HG02943 (cell line): ENCODE measurements at regions not wholly inside any gene's neighbourhood (a gene's known extent, or its start where the extent isn't known, plus 50 kb on each side); places are given as distances from the start of the nearest gene placed in this dataset.

Source experiments
- ATAC-seq: cut with Tn5 transposase; IDR thresholded peaks from one replicate; pipeline ENCODE4 v1.9.1; 2021; ENCODE audit warnings: mild to moderate bottlenecking, low read depth, moderate library complexity; ENCODE audit not compliant: unreplicated experiment

- ATAC-seq, result no peak
Measured at GRCh38 chr5:30034870-30035269, 1158.6 kb upstream of the CDH6 start.

- no peak for ATAC-seq
Measured at GRCh38 chr5:30030101-30030500, 1163.4 kb upstream of the CDH6 start.

- no peak for ATAC-seq
Measured at GRCh38 chr5:30001826-30002225, 1191.7 kb upstream of the CDH6 start.

- no peak for ATAC-seq
Measured at GRCh38 chr5:30000231-30000630, 1193.3 kb upstream of the CDH6 start.

- ATAC-seq, result no peak
Measured at GRCh38 chr5:29995154-29995553, 1198.3 kb upstream of the CDH6 start.

GRCh38 chr5:29994519-29994918 lies 1199.0 kb upstream of the CDH6 start:
- no peak for ATAC-seq

- no peak for ATAC-seq
Measured at GRCh38 chr5:29993286-29993685, 1200.2 kb upstream of the CDH6 start.

- ATAC-seq, result no peak
Measured at GRCh38 chr5:29992248-29992647, 1201.2 kb upstream of the CDH6 start.

GRCh38 chr5:29990681-29991080 lies 1202.8 kb upstream of the CDH6 start:
- no peak for ATAC-seq

- ATAC-seq, result no peak
Measured at GRCh38 chr5:29984156-29984540, 1209.3 kb upstream of the CDH6 start.

GRCh38 chr5:29983528-29984155 lies 1209.8 kb upstream of the CDH6 start:
- ATAC-seq, result no peak

- ATAC-seq, result no peak
Measured at GRCh38 chr5:29982457-29982856, 1211.0 kb upstream of the CDH6 start.

GRCh38 chr5:29972597-29972996 lies 1220.9 kb upstream of the CDH6 start:
- no peak for ATAC-seq

- no peak for ATAC-seq
Measured at GRCh38 chr5:29963956-29964355, 1229.5 kb upstream of the CDH6 start.

- ATAC-seq, result no peak
Measured at GRCh38 chr5:29960323-29960722, 1233.2 kb upstream of the CDH6 start.

GRCh38 chr5:29950416-29951145 lies 1242.9 kb upstream of the CDH6 start:
- no peak for ATAC-seq

GRCh38 chr5:29949301-29949872 lies 1244.1 kb upstream of the CDH6 start:
- ATAC-seq, result no peak

- ATAC-seq, result no peak
Measured at GRCh38 chr5:29944327-29944726, 1249.2 kb upstream of the CDH6 start.

GRCh38 chr5:29942089-29942488 lies 1251.4 kb upstream of the CDH6 start:
- no peak for ATAC-seq

GRCh38 chr5:29939988-29940387 lies 1253.5 kb upstream of the CDH6 start:
- no peak for ATAC-seq

- ATAC-seq, result no peak
Measured at GRCh38 chr5:29935371-29935770, 1258.1 kb upstream of the CDH6 start.

- no peak for ATAC-seq
Measured at GRCh38 chr5:29930316-29930715, 1263.2 kb upstream of the CDH6 start.
